Psoas muscle (tissue), 7 donors: ENCODE measurements at regions not wholly inside any gene's neighbourhood (a gene's known extent, or its start where the extent isn't known, plus 50 kb on each side); places are given as distances from the start of the nearest gene placed in this dataset.

Source experiments
- ATAC-seq, 4 donors: fragments of 200-7000 bp; cut with Tn5 transposase; one replicate each; pipeline ENCODE4 v1.9.1; 2020; ENCODE audit warnings: moderate library complexity in 3 of 4, mild to moderate bottlenecking in 2 of 4
- DNase-seq, 2 donors: peaks; one replicate each; pipeline ENCODE4 v3.0.0-alpha.2; 2020
- H3K27ac ChIP-seq: fragments of 200-600 bp; one replicate; pipeline ENCODE4 v1.8.0; 2022
- H3K27me3 ChIP-seq, 3 donors: fragments of 200-600 bp in 1 of 3; one replicate each; pipeline versions ENCODE4 v1.6.1 to v1.8.0; 2013 to 2022; ENCODE audit warnings: low read length in 2 of 3, mild to moderate bottlenecking in 2 of 3, moderate library complexity in 1 of 3; ENCODE audit not compliant: insufficient read depth in 3 of 3
- H3K36me3 ChIP-seq, 2 donors: fragments of 200-600 bp in 1 of 2; one replicate each; pipeline versions ENCODE4 v1.6.1 to v1.8.0; 2013 to 2022; ENCODE audit warnings: low read depth in 1 of 2, mild to moderate bottlenecking in 1 of 2, moderate library complexity in 1 of 2; ENCODE audit not compliant: insufficient read depth in 1 of 2
- H3K4me1 ChIP-seq: fragments of 200-600 bp; one replicate; pipeline ENCODE4 v1.8.0; 2022
- H3K4me3 ChIP-seq: fragments of 200-600 bp; one replicate; pipeline ENCODE4 v1.8.0; 2022; ENCODE audit warnings: mild to moderate bottlenecking
- H3K9me3 ChIP-seq: fragments of 200-600 bp; one replicate; pipeline ENCODE4 v1.8.0; 2022
- WGBS, 3 donors: extraction: QIAGEN DNeasy Blood & Tissue Kit; methylation state at CpG; one replicate each; pipeline versions ENCODE4 v1.1.6 to v1.1.7; 2013; 5-methylcytosine and 5-hydroxymethylcytosine counted together
- intact Hi-C, 2 donors: fragments of 100-400 bp; cut with DNase I; formaldehyde crosslinking; loops; one replicate each; pipeline versions ENCODE4 v1.11.0 to v1.14.2; 2022
- TF ChIP-seq, protein P1 (sequence below): fragments of 200-600 bp; IDR thresholded peaks from one replicate; pipeline ENCODE4 v1.8.0; 2022; ENCODE audit warnings: antibody characterized with exemption
- donor health status: healthy with polysubstance abuse.
- donor health status: DM: no; HTN: no; CAD: no; lungs with moderate emphysema.
- donor health status: Bipolar disorder and iron deficiency.
- donor health status: healthy.
- donor health status: DM: yes; HTN: yes; CAD: no.
- donor health status: DM: no; HTN: no; CAD: no.
- donor health status: DM: yes; HTN: yes; CAD: no.

DNA sequence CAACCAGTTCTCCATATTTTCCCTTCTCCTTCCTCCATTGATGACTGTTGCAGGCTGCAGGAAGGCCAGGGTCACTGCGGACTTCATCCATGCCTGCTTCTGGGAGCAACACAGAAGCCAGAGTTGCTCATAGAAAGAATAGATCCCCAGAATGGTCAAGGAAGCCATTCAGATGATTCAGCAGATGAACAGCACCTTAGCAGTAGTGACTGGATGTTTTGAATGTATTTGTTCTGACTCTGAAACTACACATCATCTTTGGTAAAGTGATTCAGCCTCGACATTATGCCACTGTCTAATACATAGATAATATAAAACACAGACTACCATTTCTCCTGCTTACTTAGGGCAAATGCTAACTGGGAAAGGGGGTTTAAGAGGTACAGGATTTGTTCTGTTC is 411.6 kb downstream of the RND3 start:
- Histone ChIP-seq H3K4me3 (no peak overlapping the region), H3K27me3 (no peaks in the 10 kb centered on the region), H3K36me3 (no peaks in the 10 kb centered on the region), H3K27ac (no peak overlapping the region), H3K9me3 (no peaks in the 10 kb centered on the region), H3K4me1 (no peaks in the 10 kb centered on the region)
- ATAC-seq (no peak), DNase-seq (no peak)
- TF ChIP-seq, protein P1, sequence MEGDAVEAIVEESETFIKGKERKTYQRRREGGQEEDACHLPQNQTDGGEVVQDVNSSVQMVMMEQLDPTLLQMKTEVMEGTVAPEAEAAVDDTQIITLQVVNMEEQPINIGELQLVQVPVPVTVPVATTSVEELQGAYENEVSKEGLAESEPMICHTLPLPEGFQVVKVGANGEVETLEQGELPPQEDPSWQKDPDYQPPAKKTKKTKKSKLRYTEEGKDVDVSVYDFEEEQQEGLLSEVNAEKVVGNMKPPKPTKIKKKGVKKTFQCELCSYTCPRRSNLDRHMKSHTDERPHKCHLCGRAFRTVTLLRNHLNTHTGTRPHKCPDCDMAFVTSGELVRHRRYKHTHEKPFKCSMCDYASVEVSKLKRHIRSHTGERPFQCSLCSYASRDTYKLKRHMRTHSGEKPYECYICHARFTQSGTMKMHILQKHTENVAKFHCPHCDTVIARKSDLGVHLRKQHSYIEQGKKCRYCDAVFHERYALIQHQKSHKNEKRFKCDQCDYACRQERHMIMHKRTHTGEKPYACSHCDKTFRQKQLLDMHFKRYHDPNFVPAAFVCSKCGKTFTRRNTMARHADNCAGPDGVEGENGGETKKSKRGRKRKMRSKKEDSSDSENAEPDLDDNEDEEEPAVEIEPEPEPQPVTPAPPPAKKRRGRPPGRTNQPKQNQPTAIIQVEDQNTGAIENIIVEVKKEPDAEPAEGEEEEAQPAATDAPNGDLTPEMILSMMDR, result no peak
- intact Hi-C loops, result no loop called here
- 66 to 80% (median 76%) methylated on average over 2 of the region's 2 CpGs for WGBS, 3 donors

DNA sequence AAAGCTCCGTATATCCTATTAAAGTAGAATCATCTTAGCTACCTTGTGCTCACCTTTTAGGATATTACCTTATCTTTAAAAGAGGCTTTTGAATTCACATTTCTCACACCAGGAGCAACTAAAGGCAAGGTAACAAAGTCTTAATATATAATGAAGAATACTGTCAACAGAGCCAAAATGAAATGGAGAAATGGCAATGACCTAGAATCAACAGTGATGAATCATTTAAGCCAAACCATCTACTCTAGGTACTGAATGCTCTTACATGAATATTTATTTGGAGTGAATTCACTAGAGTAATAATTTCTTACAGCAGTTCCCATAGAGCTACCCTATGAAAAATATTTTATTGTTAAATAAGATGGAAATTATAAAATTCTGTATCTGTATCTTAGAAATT is 421.0 kb downstream of the RND3 start:
- no peaks in the 10 kb centered on the region for H3K36me3 ChIP-seq
- no peaks in the 10 kb centered on the region for H3K27me3 ChIP-seq
- H3K4me3 ChIP-seq, result no peak overlapping the region
- H3K9me3 ChIP-seq, result no peaks in the 10 kb centered on the region
- no peak for DNase-seq
- TF ChIP-seq, protein P1, result no peak
- no peak overlapping the region for H3K27ac ChIP-seq
- no peak for ATAC-seq
- H3K4me1 ChIP-seq, result peaks cover 3% of the 10 kb centered on the region
- 88 to 90% (median 89%) methylated on average over 1 of the region's 1 CpG for WGBS, 3 donors
- intact Hi-C loops, result no loop called here

DNA sequence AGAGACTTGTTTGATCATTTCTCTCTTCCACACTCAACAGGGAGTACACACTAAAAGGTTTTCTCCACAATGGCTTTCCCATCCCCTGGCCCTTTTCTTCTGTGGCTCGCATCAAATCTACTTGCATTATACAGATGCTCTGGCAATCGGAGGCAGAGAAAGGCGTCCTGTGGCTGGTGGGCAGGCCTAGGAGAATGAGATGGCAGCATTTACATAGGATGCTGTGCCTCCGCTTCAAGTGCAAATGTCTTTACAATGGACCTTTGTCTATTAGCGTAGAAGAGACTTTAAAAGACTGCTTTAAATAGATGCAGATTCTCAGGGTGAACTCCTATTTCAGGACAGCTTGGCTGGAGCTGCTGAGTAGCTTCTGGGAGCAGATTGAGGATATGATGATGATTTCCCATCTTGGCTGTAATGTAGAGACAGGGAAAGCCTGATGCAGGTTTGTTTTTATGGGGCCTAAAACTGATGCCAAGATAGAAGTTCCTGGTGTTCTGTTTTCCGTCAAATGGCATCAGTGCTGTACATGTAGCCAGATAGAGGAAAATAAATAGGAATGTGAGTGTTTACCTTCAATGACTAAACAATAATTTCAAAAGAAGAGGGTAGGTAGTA is 423.4 kb downstream of the RND3 start:
- Histone ChIP-seq H3K36me3 (no peaks in the 10 kb centered on the region), H3K4me1 (peaks cover 3% of the 10 kb centered on the region), H3K9me3 (no peaks in the 10 kb centered on the region), H3K27me3 (no peaks in the 10 kb centered on the region), H3K4me3 (no peak overlapping the region), H3K27ac (no peak overlapping the region)
- no peak for DNase-seq
- TF ChIP-seq, protein P1, result no peak
- ATAC-seq, result no peak
- WGBS, 3 donors, result 56 to 74% (median 63%) methylated on average over 6 of the region's 6 CpGs
- intact Hi-C loops, result no loop called here

DNA sequence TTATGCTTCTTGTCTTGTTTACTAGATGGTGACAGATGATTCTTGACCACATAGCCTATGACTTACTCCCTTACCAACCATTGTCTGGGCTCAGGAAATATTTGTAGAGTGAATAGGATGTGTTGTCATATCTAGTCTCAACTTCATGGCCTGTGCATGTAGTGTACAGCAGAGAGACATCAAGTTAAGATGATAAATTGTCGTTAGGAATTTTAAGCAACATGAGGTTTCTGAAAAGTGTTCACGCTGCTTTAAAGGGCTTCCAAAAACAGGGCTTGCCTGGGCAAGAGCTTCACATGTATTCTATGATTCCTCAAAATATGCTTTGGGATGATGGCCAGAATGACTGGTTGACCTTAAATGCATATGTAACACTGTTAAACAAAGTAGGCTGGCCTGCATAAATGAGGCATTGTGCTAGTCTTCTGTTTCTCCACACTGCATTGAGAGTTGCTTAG is 424.0 kb downstream of the RND3 start:
- TF ChIP-seq, protein P1, result no peak
- WGBS, 3 donors, result 64 to 83% (median 80%) methylated on average over 2 of the region's 2 CpGs
- DNase-seq, result no peak
- Histone ChIP-seq H3K4me3 (no peak overlapping the region), H3K27me3 (no peaks in the 10 kb centered on the region), H3K4me1 (peaks cover 3% of the 10 kb centered on the region), H3K9me3 (no peaks in the 10 kb centered on the region), H3K36me3 (no peaks in the 10 kb centered on the region), H3K27ac (no peak overlapping the region)
- no peak for ATAC-seq
- intact Hi-C loops, result no loop called here

DNA sequence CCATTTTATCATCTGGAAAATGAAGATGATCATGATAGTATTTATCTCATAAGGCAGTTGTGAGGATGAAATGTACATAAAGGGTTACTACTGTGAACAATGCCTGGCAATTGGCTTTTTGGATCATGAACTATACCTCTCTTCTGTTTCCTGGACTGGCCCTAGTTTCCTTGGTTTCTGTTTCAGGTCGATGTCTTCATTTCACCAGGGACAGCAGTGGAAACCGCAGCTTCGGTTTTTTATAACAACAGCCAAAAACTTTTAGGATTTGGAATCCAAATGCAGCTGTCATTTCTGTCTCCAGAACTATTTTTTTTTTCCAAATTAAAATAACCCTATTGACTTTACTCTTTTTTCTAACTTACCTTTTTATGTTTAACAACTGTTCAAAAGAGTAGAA is 425.1 kb downstream of the RND3 start:
- Histone ChIP-seq H3K9me3 (no peaks in the 10 kb centered on the region), H3K36me3 (no peaks in the 10 kb centered on the region), H3K4me3 (no peak overlapping the region), H3K27me3 (no peaks in the 10 kb centered on the region), H3K4me1 (peaks cover 3% of the 10 kb centered on the region), H3K27ac (no peak overlapping the region)
- 13 to 26% (median 14%) methylated on average over 3 of the region's 3 CpGs for WGBS, 3 donors
- TF ChIP-seq, protein P1, result no peak
- no peak for DNase-seq
- ATAC-seq, result no peak
- intact Hi-C loops, result no loop called here
